ENCODE measurements at regions not wholly inside any gene's neighbourhood (a gene's known extent, or its start where the extent isn't known, plus 50 kb on each side); places are given as distances from the start of the nearest gene placed in this dataset.

DNA sequence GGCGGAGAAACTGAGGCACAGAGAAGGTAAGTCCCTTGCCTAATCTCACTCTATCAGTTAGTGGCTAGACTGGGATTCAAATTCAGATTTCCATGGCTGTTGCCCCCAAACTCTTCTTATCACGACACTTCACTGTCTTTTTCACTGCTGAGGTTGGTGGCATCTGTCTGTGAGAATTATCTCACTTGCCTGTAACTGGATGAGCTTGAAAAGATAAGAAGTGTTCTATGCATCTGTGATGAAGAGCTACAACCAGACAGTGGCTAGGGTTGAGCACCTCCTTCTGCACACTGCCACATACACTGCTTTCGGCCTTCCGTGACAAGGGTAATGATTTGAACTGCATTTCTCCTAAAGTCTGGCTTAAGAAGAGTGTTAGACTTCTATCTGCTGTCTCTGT, 107.9 kb upstream of the TEX13D start:
- no TSS peak for BruUV-seq (replicated peaks)
- no peaks in the 10 kb centered on the region for H3K79me2 ChIP-seq (ENCODE audit: low read depth)

GRCh38 chrX:124226129-124226528, 106.3 kb upstream of the TEX13D start:
- CTCF ChIA-PET = no interaction called here
- no peak overlapping the region for H3K4me2 ChIP-seq

More for the DNA sequence above, 107.9 kb upstream of the TEX13D start:
- intact Hi-C loops (cut with micrococcal nuclease; ENCODE audit: unreplicated experiment) = no loop called here
- H3K27ac ChIP-seq = no peak overlapping the region
- ChIA-PET CTCF (no interaction called here), POLR2A (ENCODE audit: unreplicated experiment) (no interaction called here)
- no peaks in the 10 kb centered on the region for H3K9me3 ChIP-seq (ENCODE audit: insufficient read depth, low read depth)
- H3K4me2 ChIP-seq = no peak overlapping the region
- no peak for DNase-seq
- no peaks in the 10 kb centered on the region for H3K36me3 ChIP-seq (ENCODE audit: low read depth)
- H4K20me1 ChIP-seq (ENCODE audit: insufficient read depth) = no peaks in the 10 kb centered on the region
- H3K4me1 ChIP-seq (replicated peaks; ENCODE audit: insufficient read depth) = no peaks in the 10 kb centered on the region
- H2AFZ ChIP-seq = no peak overlapping the region
- no peak overlapping the region for H3K4me3 ChIP-seq
- no peak for TF ChIP-seq CTCF (conservative IDR thresholded peaks at IDR 0.05)
- no peak for TF ChIP-seq EZH2 (IDR thresholded peaks at IDR 0.05; ENCODE audit: low read depth)
- H3K27me3 ChIP-seq (ENCODE audit: insufficient read depth, low read depth) = no peaks in the 10 kb centered on the region
- H3K9me2 ChIP-seq (ENCODE audit: insufficient read depth) = no peaks in the 10 kb centered on the region
- no peaks in the 10 kb centered on the region for H3F3A ChIP-seq (ENCODE audit: insufficient read depth, low read depth)

DNA sequence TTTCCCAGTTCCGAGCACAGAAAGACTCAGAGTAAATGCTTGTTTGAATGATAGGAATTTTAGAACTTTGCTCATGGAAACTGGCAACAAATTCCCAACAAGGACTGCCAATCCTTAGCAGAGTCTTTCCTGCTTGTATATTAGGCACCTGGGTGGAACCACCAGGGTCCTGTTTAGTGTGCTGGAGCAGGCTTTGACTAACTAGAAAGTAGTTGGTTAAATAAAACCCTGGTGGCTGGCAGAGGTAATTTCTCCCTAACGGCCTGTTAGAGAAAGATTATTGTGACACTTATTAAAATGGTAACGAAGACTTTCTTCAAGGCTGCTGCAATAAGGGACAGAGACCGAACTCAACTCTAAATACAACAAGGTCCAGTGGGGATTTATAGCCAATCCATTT, 103.6 kb upstream of the TEX13D start:
- Histone ChIP-seq H3K27ac (no peak overlapping the region), H3K9me3 (ENCODE audit: insufficient read depth, low read depth) (no peaks in the 10 kb centered on the region), H3K27me3 (ENCODE audit: insufficient read depth, low read depth) (no peaks in the 10 kb centered on the region), H2AFZ (no peak overlapping the region), H3K4me3 (no peak overlapping the region), H3K36me3 (ENCODE audit: low read depth) (no peaks in the 10 kb centered on the region), H3K9me2 (ENCODE audit: insufficient read depth) (no peaks in the 10 kb centered on the region), H3K79me2 (ENCODE audit: low read depth) (no peaks in the 10 kb centered on the region), H3K4me2 (no peak overlapping the region), H3K4me1 (replicated peaks; ENCODE audit: insufficient read depth) (no peaks in the 10 kb centered on the region), H4K20me1 (ENCODE audit: insufficient read depth) (no peaks in the 10 kb centered on the region), H3F3A (ENCODE audit: insufficient read depth, low read depth) (no peaks in the 10 kb centered on the region)
- TF ChIP-seq CTCF (conservative IDR thresholded peaks at IDR 0.05) (no peak; the same call in 1 of the 2 replicates), EZH2 (IDR thresholded peaks at IDR 0.05; ENCODE audit: low read depth) (no peak)
- DNase-seq = no peak
- ChIA-PET CTCF (no interaction called here), POLR2A (ENCODE audit: unreplicated experiment) (no interaction called here)
- no TSS peak for BruUV-seq (replicated peaks)
- intact Hi-C loops (cut with micrococcal nuclease; ENCODE audit: unreplicated experiment) = no loop called here

More at GRCh38 chrX:124226129-124226528, 106.3 kb upstream of the TEX13D start:
- Histone ChIP-seq H3K36me3 (ENCODE audit: low read depth) (no peaks in the 10 kb centered on the region), H3K4me1 (replicated peaks; ENCODE audit: insufficient read depth) (no peaks in the 10 kb centered on the region), H3K27me3 (ENCODE audit: insufficient read depth, low read depth) (no peaks in the 10 kb centered on the region), H3K4me3 (no peak overlapping the region), H2AFZ (no peak overlapping the region), H3K9me3 (ENCODE audit: insufficient read depth, low read depth) (no peaks in the 10 kb centered on the region), H3K9me2 (ENCODE audit: insufficient read depth) (no peaks in the 10 kb centered on the region), H3K79me2 (ENCODE audit: low read depth) (no peaks in the 10 kb centered on the region), H3K27ac (no peak overlapping the region), H4K20me1 (ENCODE audit: insufficient read depth) (no peaks in the 10 kb centered on the region), H3F3A (ENCODE audit: insufficient read depth, low read depth) (no peaks in the 10 kb centered on the region)
- TF ChIP-seq EZH2 (IDR thresholded peaks at IDR 0.05; ENCODE audit: low read depth) (no peak), CTCF (conservative IDR thresholded peaks at IDR 0.05) (no peak)
- intact Hi-C loops (cut with micrococcal nuclease; ENCODE audit: unreplicated experiment) = no loop called here
- POLR2A ChIA-PET (ENCODE audit: unreplicated experiment) = no interaction called here
- no peak for DNase-seq
- no TSS peak for BruUV-seq (replicated peaks)

Data from PC-9 (cell line).